ENCODE measurements at regions not wholly inside any gene's neighbourhood (a gene's known extent, or its start where the extent isn't known, plus 50 kb on each side); places are given as distances from the start of the nearest gene placed in this dataset.

DNA sequence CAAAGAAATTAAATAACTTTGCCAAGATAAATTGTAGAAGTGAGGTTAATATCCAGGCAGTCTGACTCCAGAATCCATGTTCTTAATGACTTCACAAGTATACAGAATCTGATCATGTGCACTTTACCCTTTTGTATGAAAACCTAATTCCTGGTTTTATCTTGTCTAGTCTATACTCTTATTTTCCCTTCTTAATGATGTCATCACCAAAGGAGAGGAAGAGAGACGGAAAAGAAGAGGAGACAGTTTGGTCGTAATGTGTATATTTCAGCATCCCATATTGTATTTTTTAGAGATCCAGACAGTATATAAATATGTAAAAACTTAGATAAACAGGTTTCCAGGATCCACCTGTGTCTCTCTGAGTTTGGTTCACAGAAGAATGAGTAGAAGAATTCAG is 159.9 kb upstream of the MDFIC start:
- no peaks in the 10 kb centered on the region for H3K27me3 ChIP-seq
- no peaks in the 10 kb centered on the region for H3K9me3 ChIP-seq
- no peak overlapping the region for H3K4me3 ChIP-seq
- H3K36me3 ChIP-seq = no peaks in the 10 kb centered on the region
- no peak for DNase-seq
- H3K4me1 ChIP-seq (ENCODE audit: insufficient read depth) = no peaks in the 10 kb centered on the region
- no peak overlapping the region for H3K27ac ChIP-seq
- intact Hi-C loops (cut with DNase I) = no loop called here
- 89 to 97% (median 92%) methylated on average over 2 of the region's 2 CpGs for WGBS, 3 donors
- TF ChIP-seq POLR2A (IDR thresholded peaks at IDR 0.05) = no peak
- no peak for TF ChIP-seq EP300 (IDR thresholded peaks at IDR 0.05)
- TF ChIP-seq, protein P1, sequence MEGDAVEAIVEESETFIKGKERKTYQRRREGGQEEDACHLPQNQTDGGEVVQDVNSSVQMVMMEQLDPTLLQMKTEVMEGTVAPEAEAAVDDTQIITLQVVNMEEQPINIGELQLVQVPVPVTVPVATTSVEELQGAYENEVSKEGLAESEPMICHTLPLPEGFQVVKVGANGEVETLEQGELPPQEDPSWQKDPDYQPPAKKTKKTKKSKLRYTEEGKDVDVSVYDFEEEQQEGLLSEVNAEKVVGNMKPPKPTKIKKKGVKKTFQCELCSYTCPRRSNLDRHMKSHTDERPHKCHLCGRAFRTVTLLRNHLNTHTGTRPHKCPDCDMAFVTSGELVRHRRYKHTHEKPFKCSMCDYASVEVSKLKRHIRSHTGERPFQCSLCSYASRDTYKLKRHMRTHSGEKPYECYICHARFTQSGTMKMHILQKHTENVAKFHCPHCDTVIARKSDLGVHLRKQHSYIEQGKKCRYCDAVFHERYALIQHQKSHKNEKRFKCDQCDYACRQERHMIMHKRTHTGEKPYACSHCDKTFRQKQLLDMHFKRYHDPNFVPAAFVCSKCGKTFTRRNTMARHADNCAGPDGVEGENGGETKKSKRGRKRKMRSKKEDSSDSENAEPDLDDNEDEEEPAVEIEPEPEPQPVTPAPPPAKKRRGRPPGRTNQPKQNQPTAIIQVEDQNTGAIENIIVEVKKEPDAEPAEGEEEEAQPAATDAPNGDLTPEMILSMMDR (IDR thresholded peaks at IDR 0.05) = no peak

DNA sequence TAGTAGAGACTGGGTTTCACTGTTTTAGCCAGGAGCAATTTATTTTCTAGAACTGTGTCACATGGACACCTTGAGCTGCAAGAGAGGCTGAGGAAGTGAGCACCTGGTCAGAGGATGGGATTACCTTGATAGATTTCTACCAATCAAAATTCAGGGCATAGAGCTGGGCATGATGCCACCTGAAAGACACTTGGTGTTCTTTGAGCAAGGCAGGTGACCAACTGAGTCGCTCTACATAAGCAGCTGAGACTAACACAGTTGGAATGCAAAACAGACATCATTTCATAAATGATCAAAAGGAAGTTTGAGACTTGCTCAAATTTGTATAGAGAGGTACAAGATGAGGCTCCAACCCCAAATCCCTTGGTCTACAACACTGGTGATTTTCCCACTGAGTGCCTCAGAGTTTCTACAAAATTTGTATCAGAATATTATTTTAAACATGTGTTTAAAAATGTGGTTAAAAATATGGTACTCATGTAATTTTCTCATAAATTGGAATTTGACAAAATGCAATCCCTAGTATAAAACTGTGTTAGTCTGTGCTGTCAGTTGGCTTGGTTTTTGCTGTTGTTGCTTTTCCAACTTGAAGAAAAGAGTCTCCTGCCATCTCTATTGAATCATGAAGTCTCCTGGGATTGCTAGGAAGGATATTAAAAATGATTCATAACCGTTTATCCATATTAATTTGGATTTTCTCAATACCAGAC is 156.4 kb upstream of the MDFIC start:
- Histone ChIP-seq H3K9me3 (no peaks in the 10 kb centered on the region), H3K4me1 (ENCODE audit: insufficient read depth) (no peaks in the 10 kb centered on the region), H3K36me3 (no peaks in the 10 kb centered on the region), H3K4me3 (no peak overlapping the region), H3K27me3 (peaks cover 2% of the 10 kb centered on the region), H3K27ac (no peak overlapping the region)
- no peak for TF ChIP-seq EP300 (IDR thresholded peaks at IDR 0.05)
- no peak for TF ChIP-seq POLR2A (IDR thresholded peaks at IDR 0.05)
- TF ChIP-seq, protein P1 (IDR thresholded peaks at IDR 0.05) = no peak
- intact Hi-C loops (cut with DNase I) = no loop called here
- WGBS, 3 donors = 85 to 88% (median 86%) methylated on average over 2 of the region's 2 CpGs
- DNase-seq = no peak

DNA sequence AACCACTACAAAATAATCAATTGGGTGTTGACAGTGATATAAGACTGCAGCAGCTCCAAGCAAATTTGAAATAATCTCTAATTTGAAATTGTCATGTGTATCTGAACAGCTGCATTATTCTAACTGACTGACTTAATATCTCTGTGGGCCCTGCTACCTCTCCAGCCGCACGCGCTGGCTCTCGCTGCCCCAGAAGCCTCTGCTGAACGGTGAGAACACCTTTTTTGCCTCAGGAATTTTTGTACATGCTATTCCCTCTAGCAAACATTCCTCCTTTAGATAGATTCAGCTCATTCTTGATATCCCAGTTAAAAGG is 155.9 kb upstream of the MDFIC start:
- no peak for TF ChIP-seq EP300 (IDR thresholded peaks at IDR 0.05)
- TF ChIP-seq, protein P1 (IDR thresholded peaks at IDR 0.05) = no peak
- TF ChIP-seq POLR2A (IDR thresholded peaks at IDR 0.05) = no peak
- H3K27ac ChIP-seq = no peak overlapping the region
- intact Hi-C loops (cut with DNase I) = no loop called here
- no peak for DNase-seq
- no peaks in the 10 kb centered on the region for H3K4me1 ChIP-seq (ENCODE audit: insufficient read depth)
- H3K27me3 ChIP-seq = peaks cover 2% of the 10 kb centered on the region
- H3K36me3 ChIP-seq = no peaks in the 10 kb centered on the region
- 90 to 94% (median 94%) methylated on average over 5 of the region's 5 CpGs for WGBS, 3 donors
- no peaks in the 10 kb centered on the region for H3K9me3 ChIP-seq
- no peak overlapping the region for H3K4me3 ChIP-seq

DNA sequence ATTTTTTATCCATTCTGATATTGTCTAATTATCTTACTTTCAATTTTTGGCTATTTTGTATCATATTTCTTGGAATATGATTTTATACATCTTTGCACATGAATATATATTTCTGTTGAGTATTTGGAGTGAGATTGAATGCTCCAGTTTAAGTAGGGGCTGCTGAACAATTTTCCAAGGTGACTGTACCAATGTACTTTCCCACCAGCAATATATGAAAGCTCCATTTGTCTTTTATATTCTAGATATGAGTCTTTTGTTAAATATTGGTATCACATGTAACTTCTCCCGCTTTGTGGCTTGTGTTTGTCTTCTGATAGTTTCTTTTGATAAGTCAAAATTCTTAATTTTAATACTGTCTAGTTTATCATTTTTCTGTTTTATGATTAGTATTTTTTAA is 144.6 kb upstream of the MDFIC start:
- no peak overlapping the region for H3K4me3 ChIP-seq
- intact Hi-C loops (cut with DNase I) = no loop called here
- H3K36me3 ChIP-seq = no peaks in the 10 kb centered on the region
- no peak overlapping the region for H3K27ac ChIP-seq
- DNase-seq = no peak
- no peaks in the 10 kb centered on the region for H3K9me3 ChIP-seq
- no peaks in the 10 kb centered on the region for H3K4me1 ChIP-seq (ENCODE audit: insufficient read depth)
- WGBS, 3 donors = 79 to 89% (median 87%) methylated on average over 1 of the region's 1 CpG
- TF ChIP-seq POLR2A (IDR thresholded peaks at IDR 0.05) = no peak
- TF ChIP-seq, protein P1 (IDR thresholded peaks at IDR 0.05) = no peak
- TF ChIP-seq EP300 (IDR thresholded peaks at IDR 0.05) = no peak
- H3K27me3 ChIP-seq = no peaks in the 10 kb centered on the region
